COLO668 (cell line): ENCODE measurements at regions not wholly inside any gene's neighbourhood (a gene's known extent, or its start where the extent isn't known, plus 50 kb on each side); places are given as distances from the start of the nearest gene placed in this dataset.

Experiments used
- DNase-seq: peaks from one replicate; lab custom pipeline; 2025; ENCODE audit not compliant: unreplicated experiment; lab: John Stamatoyannopoulos, UW

GRCh38 chr22:23522623-23523251 lies 57.4 kb downstream of the IGLL1 start:
- peak; percentile 21 for DNase-seq

GRCh38 chr22:23521441-23522113 lies 58.5 kb downstream of the IGLL1 start:
- peak; percentile 96 for DNase-seq

GRCh38 chr22:23520863-23521440 lies 59.1 kb downstream of the IGLL1 start:
- DNase-seq = no peak

GRCh38 chr22:23519442-23520157 lies 60.5 kb downstream of the IGLL1 start:
- DNase-seq = no peak

- no peak for DNase-seq
Observed at GRCh38 chr22:23518376-23519187, 61.5 kb downstream of the IGLL1 start.

- no peak for DNase-seq
Observed at GRCh38 chr22:23517804-23518375, 62.2 kb downstream of the IGLL1 start.

GRCh38 chr22:23516304-23516703 lies 63.8 kb downstream of the IGLL1 start:
- DNase-seq = no peak

- DNase-seq = no peak
Observed at GRCh38 chr22:23514322-23515038, 65.6 kb downstream of the IGLL1 start.

GRCh38 chr22:23513705-23514104 lies 66.4 kb downstream of the IGLL1 start:
- DNase-seq = no peak

GRCh38 chr22:23513133-23513532 lies 67.0 kb downstream of the IGLL1 start:
- DNase-seq = no peak

- DNase-seq = no peak
Observed at GRCh38 chr22:23512721-23513120, 67.4 kb downstream of the IGLL1 start.

GRCh38 chr22:23512348-23512705 lies 67.8 kb downstream of the IGLL1 start:
- no peak for DNase-seq

GRCh38 chr22:23511627-23512347 lies 68.3 kb downstream of the IGLL1 start:
- DNase-seq = no peak

GRCh38 chr22:23509571-23510302 lies 70.4 kb downstream of the IGLL1 start:
- no peak for DNase-seq

GRCh38 chr22:23504516-23504915 lies 75.6 kb downstream of the IGLL1 start:
- DNase-seq = no peak

GRCh38 chr22:23503736-23504440 lies 76.2 kb downstream of the IGLL1 start:
- DNase-seq = no peak

- no peak for DNase-seq
Observed at GRCh38 chr22:23503142-23503541, 76.9 kb downstream of the IGLL1 start.

GRCh38 chr22:23501708-23502107 lies 78.4 kb downstream of the IGLL1 start:
- DNase-seq = no peak
